Vagina (tissue), 2 donors: ENCODE measurements at regions not wholly inside any gene's neighbourhood (a gene's known extent, or its start where the extent isn't known, plus 50 kb on each side); places are given as distances from the start of the nearest gene placed in this dataset.
"Not testable (repeated sequence)": the region's sequence is repeated elsewhere in the genome, so short reads cannot be mapped to it uniquely, and the experiment has no call there.

Source experiments
- DNase-seq, 2 donors: peaks; one replicate each; pipeline ENCODE4 v3.0.0-alpha.2; 2017; ENCODE audit errors: extremely low spot score in 2 of 2
- H3K27ac ChIP-seq: fragments of 200-600 bp; sonication (generic); one replicate; pipeline ENCODE4 v1.5.1; 2019
- H3K27me3 ChIP-seq: fragments of 200-600 bp; sonication (generic); one replicate; pipeline ENCODE4 v1.5.1; 2019
- H3K36me3 ChIP-seq, 2 donors: fragments of 200-600 bp; sonication (generic); one replicate each; pipeline ENCODE4 v1.5.1; 2017 to 2019
- H3K4me1 ChIP-seq: fragments of 200-600 bp; sonication (generic); one replicate; pipeline ENCODE4 v1.5.1; 2019
- H3K4me3 ChIP-seq, 2 donors: fragments of 200-600 bp; sonication (generic); 1 replicate in 1 of 2; 2 replicates in 1 of 2; pipeline ENCODE4 v1.5.1; 2016 to 2019
- H3K9me3 ChIP-seq: fragments of 200-600 bp; sonication (generic); one replicate; pipeline ENCODE4 v1.5.1; 2019
- POLR2A ChIP-seq, 2 donors: fragments of 450-650 bp; IDR thresholded peaks; one replicate each; pipeline ENCODE4 v1.6.1; 2017; ENCODE audit warnings: antibody characterized with exemption in 2 of 2, mild to moderate bottlenecking in 2 of 2, moderate library complexity in 2 of 2
- POLR2AphosphoS5 ChIP-seq, 2 donors: sonication (generic); formaldehyde crosslinking; IDR thresholded peaks; one replicate each; pipeline ENCODE4 v1.9.0; 2017; ENCODE audit warnings: antibody characterized with exemption in 2 of 2, mild to moderate bottlenecking in 2 of 2, low read depth in 1 of 2; ENCODE audit not compliant: insufficient read depth in 1 of 2
- intact Hi-C: fragments of 100-400 bp; cut with DNase I; formaldehyde crosslinking; loops from one replicate; pipeline ENCODE4 v1.15.1; 2023
- TF ChIP-seq, protein P1 (sequence below), 3 experiments: fragments of 450-650 bp in 2 of 3; fragments of 200-600 bp in 1 of 3; sonication (generic) in 1 of 3; IDR thresholded peaks; one replicate each; pipeline ENCODE4 v1.5.1; 2017 to 2019; ENCODE audit warnings: antibody characterized with exemption in 3 of 3, mild to moderate bottlenecking in 2 of 3, moderate library complexity in 2 of 3

GRCh38 chr9:34866614-34867013 is 91.5 kb upstream of the PHF24 start:
- no peak overlapping the region for H3K4me3 ChIP-seq
- peaks cover 8% of the 10 kb centered on the region for H3K9me3 ChIP-seq
- no peaks in the 10 kb centered on the region for H3K27me3 ChIP-seq
- no peaks in the 10 kb centered on the region for H3K4me1 ChIP-seq
- intact Hi-C loops, result no loop called here
- no peak for DNase-seq
- TF ChIP-seq, protein P1, sequence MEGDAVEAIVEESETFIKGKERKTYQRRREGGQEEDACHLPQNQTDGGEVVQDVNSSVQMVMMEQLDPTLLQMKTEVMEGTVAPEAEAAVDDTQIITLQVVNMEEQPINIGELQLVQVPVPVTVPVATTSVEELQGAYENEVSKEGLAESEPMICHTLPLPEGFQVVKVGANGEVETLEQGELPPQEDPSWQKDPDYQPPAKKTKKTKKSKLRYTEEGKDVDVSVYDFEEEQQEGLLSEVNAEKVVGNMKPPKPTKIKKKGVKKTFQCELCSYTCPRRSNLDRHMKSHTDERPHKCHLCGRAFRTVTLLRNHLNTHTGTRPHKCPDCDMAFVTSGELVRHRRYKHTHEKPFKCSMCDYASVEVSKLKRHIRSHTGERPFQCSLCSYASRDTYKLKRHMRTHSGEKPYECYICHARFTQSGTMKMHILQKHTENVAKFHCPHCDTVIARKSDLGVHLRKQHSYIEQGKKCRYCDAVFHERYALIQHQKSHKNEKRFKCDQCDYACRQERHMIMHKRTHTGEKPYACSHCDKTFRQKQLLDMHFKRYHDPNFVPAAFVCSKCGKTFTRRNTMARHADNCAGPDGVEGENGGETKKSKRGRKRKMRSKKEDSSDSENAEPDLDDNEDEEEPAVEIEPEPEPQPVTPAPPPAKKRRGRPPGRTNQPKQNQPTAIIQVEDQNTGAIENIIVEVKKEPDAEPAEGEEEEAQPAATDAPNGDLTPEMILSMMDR (IDR thresholded peaks at IDR 0.05), result no peak
- no peak for TF ChIP-seq POLR2AphosphoS5 (IDR thresholded peaks at IDR 0.05; ENCODE audit: insufficient read depth in 1 of 2, low read depth in 1 of 2)
- no peak for TF ChIP-seq POLR2A (IDR thresholded peaks at IDR 0.05)
- H3K27ac ChIP-seq, result no peak overlapping the region
- H3K36me3 ChIP-seq, result no peaks in the 10 kb centered on the region

- Histone ChIP-seq H3K27me3 (no peaks in the 10 kb centered on the region), H3K27ac (no peak overlapping the region), H3K4me3 (no peak overlapping the region), H3K4me1 (no peaks in the 10 kb centered on the region), H3K36me3 (no peaks in the 10 kb centered on the region), H3K9me3 (peaks cover 8% of the 10 kb centered on the region)
- TF ChIP-seq POLR2AphosphoS5 (IDR thresholded peaks at IDR 0.05; ENCODE audit: insufficient read depth in 1 of 2, low read depth in 1 of 2) (no peak), POLR2A (IDR thresholded peaks at IDR 0.05) (no peak)
- TF ChIP-seq, protein P1 (IDR thresholded peaks at IDR 0.05), result no peak
- intact Hi-C loops, result no loop called here
- no peak for DNase-seq
Observed at GRCh38 chr9:34863426-34863825, 94.7 kb upstream of the PHF24 start.

DNA sequence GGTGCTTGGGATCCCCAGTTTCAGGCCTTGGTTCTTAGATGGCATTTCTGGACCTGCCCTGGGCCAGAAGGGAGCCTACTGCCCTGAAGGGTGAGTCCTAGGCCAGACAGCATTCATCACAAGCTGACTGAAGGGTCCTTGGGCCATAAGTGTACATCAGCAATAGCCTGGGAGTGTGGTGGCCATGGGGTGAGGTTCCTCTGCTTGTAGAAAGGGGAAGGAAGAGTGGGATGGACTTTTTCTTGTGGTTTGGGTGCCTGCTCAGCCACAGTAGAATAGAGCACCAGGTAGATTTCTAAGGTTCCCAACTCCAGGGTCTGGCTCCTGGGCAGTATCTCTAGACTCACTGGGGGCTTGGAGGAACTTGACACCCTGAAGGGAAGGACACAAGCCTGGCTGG is 95.2 kb upstream of the PHF24 start:
- Histone ChIP-seq H3K27ac (no peak overlapping the region), H3K27me3 (no peaks in the 10 kb centered on the region), H3K9me3 (peaks cover 8% of the 10 kb centered on the region), H3K4me1 (no peaks in the 10 kb centered on the region), H3K36me3 (no peaks in the 10 kb centered on the region), H3K4me3 (no peak overlapping the region)
- DNase-seq, result no peak
- TF ChIP-seq POLR2AphosphoS5 (IDR thresholded peaks at IDR 0.05; ENCODE audit: insufficient read depth in 1 of 2, low read depth in 1 of 2) (no peak), POLR2A (IDR thresholded peaks at IDR 0.05) (no peak)
- TF ChIP-seq, protein P1 (IDR thresholded peaks at IDR 0.05), result no peak
- intact Hi-C loops, result no loop called here

DNA sequence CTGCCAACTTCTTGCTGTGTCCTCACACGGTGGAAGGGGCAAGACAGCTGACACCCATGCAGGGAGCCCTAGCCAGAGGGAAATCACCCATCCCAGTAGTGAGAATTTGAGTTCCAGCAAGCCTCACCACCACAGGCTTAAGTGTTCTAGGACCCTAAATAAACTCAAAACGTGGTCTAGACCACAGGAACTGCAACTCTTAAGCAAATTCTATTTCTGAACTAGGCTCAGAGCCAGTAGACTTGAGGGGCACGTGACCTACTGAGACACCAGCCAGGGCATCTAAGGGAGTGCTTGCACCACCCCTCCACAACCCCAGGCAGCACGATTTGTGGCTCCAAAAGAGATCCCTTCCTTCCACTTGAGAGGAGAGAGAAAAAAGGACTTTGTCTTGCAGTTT is 96.0 kb upstream of the PHF24 start:
- Histone ChIP-seq H3K27ac (no peak overlapping the region), H3K4me1 (no peaks in the 10 kb centered on the region), H3K36me3 (no peaks in the 10 kb centered on the region), H3K9me3 (peaks cover 8% of the 10 kb centered on the region), H3K27me3 (no peaks in the 10 kb centered on the region), H3K4me3 (no peak overlapping the region)
- intact Hi-C loops, result no loop called here
- DNase-seq, result no peak
- TF ChIP-seq POLR2A (IDR thresholded peaks at IDR 0.05), result no peak
- no peak for TF ChIP-seq POLR2AphosphoS5 (IDR thresholded peaks at IDR 0.05; ENCODE audit: insufficient read depth in 1 of 2, low read depth in 1 of 2)
- TF ChIP-seq, protein P1 (IDR thresholded peaks at IDR 0.05), result no peak

DNA sequence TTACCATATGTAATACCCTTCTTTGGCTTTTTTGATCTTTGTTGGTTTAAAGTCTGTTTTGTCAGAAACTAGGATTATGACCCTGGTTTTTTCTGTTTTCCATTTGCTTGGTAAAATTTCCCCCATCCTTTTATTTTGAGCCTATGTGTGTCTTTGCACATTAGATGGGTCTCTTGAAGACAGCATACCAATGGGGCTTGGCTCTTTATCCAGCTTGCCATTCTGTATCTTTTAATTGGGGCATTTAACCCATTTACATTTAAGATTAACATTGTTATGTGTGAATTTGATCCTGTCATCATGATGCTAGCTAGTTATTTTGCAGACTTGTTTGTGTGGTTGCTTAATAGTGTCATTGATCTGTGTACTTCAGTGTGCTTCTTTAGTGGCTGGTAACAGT is 103.1 kb upstream of the PHF24 start:
- H3K4me3 ChIP-seq, H3K36me3 ChIP-seq, H3K27ac ChIP-seq, H3K9me3 ChIP-seq, DNase-seq, H3K27me3 ChIP-seq, H3K4me1 ChIP-seq, intact Hi-C loops: not testable (repeated sequence)

GRCh38 chr9:34830068-34830467 is 120.1 kb upstream of the CCL21 start:
- H3K36me3 ChIP-seq, result no peaks in the 10 kb centered on the region
- DNase-seq, result no peak
- H3K9me3 ChIP-seq, result no peaks in the 10 kb centered on the region
- intact Hi-C loops, result no loop called here
- no peak overlapping the region for H3K27ac ChIP-seq
- no peaks in the 10 kb centered on the region for H3K4me1 ChIP-seq
- no peak for TF ChIP-seq POLR2A (IDR thresholded peaks at IDR 0.05)
- TF ChIP-seq, protein P1 (IDR thresholded peaks at IDR 0.05), result no peak
- TF ChIP-seq POLR2AphosphoS5 (IDR thresholded peaks at IDR 0.05; ENCODE audit: insufficient read depth in 1 of 2, low read depth in 1 of 2), result no peak
- no peaks in the 10 kb centered on the region for H3K27me3 ChIP-seq
- no peak overlapping the region for H3K4me3 ChIP-seq
